ENCODE measurements at regions not wholly inside any gene's neighbourhood (a gene's known extent, or its start where the extent isn't known, plus 50 kb on each side); places are given as distances from the start of the nearest gene placed in this dataset.
"Not testable (repeated sequence)": the region's sequence is repeated elsewhere in the genome, so short reads cannot be mapped to it uniquely, and the experiment has no call there.

GRCh38 chr15:96838081-96838480, 507.6 kb downstream of the NR2F2 start:
- DNase-seq, result no peak

GRCh38 chr15:96849271-96849900, 518.9 kb downstream of the NR2F2 start:
- no peak for DNase-seq

GRCh38 chr15:96851613-96852012, 521.1 kb downstream of the NR2F2 start:
- DNase-seq, result no peak

- DNase-seq, result no peak
Measured at GRCh38 chr15:96858694-96859093, 528.2 kb downstream of the NR2F2 start.

- no peak for DNase-seq
Measured at GRCh38 chr15:96860741-96861140, 530.2 kb downstream of the NR2F2 start.

- DNase-seq, result no peak
Measured at GRCh38 chr15:96867992-96868391, 537.5 kb downstream of the NR2F2 start.

GRCh38 chr15:96869122-96869521, 538.6 kb downstream of the NR2F2 start:
- no peak for DNase-seq

- no peak for DNase-seq
Measured at GRCh38 chr15:96869790-96870189, 539.3 kb downstream of the NR2F2 start.

- DNase-seq, result no peak
Measured at GRCh38 chr15:96870580-96870979, 540.1 kb downstream of the NR2F2 start.

GRCh38 chr15:96877442-96877841, 546.9 kb downstream of the NR2F2 start:
- DNase-seq, result not testable (repeated sequence)

GRCh38 chr15:96878129-96878528, 547.6 kb downstream of the NR2F2 start:
- no peak for DNase-seq

- DNase-seq, result no peak
Measured at GRCh38 chr15:96882121-96882772, 551.7 kb downstream of the NR2F2 start.

- DNase-seq, result no peak
Measured at GRCh38 chr15:96887730-96888129, 557.2 kb downstream of the NR2F2 start.

- DNase-seq, result no peak
Measured at GRCh38 chr15:96888764-96889163, 558.3 kb downstream of the NR2F2 start.

- DNase-seq, result no peak
Measured at GRCh38 chr15:96889734-96890480, 559.4 kb downstream of the NR2F2 start.

GRCh38 chr15:96891046-96891445, 560.5 kb downstream of the NR2F2 start:
- DNase-seq, result no peak

- no peak for DNase-seq
Measured at GRCh38 chr15:96893159-96893906, 562.8 kb downstream of the NR2F2 start.

- DNase-seq, result no peak
Measured at GRCh38 chr15:96894659-96895058, 564.2 kb downstream of the NR2F2 start.

- no peak for DNase-seq
Measured at GRCh38 chr15:96896766-96897165, 566.3 kb downstream of the NR2F2 start.

GRCh38 chr15:96914081-96914480, 583.6 kb downstream of the NR2F2 start:
- DNase-seq, result no peak

GRCh38 chr15:96916750-96917149, 586.2 kb downstream of the NR2F2 start:
- no peak for DNase-seq

- DNase-seq, result no peak
Measured at GRCh38 chr15:96924570-96924969, 594.1 kb downstream of the NR2F2 start.

All from activated CD4-positive, alpha-beta T cell treated with anti-CD3 and anti-CD28 coated beads for 4 hours (primary cell).